ENCODE measurements at regions not wholly inside any gene's neighbourhood (a gene's known extent, or its start where the extent isn't known, plus 50 kb on each side); places are given as distances from the start of the nearest gene placed in this dataset.

DNA sequence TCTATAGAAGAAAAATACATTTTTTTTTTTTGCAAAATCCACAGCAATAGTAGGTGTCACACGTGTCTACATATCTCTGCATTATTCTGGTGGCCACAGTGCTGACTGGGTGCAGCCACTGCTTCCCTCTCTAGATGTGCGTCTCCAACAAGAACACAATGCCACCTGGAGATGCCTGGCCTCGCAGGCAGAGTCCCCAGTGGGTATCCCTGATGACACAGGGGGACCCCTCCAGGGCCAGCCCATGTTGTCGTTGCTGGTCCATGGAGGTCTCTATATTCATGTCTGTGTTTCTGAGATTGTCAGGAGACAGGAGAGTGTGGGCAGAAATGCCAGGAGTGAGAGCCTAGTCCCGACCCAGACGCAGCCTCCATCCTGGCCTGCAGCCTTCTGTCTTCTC lies 345.9 kb upstream of the SHH start:
- H3K36me3 ChIP-seq (ENCODE audit: control insufficient read depth, insufficient read depth, low read length), result no peaks in the 10 kb centered on the region
- WGBS (ENCODE audit: insufficient coverage), result 85% methylated on average over 5 of the region's 6 CpGs
- no peaks in the 10 kb centered on the region for H3K9me3 ChIP-seq (replicated peaks; ENCODE audit: control insufficient read depth, low read depth, low read length)
- peaks cover 7% of the 10 kb centered on the region for H3K27me3 ChIP-seq (ENCODE audit: control insufficient read depth, insufficient read depth, low read length)
- H3K4me1 ChIP-seq (ENCODE audit: control insufficient read depth, insufficient read depth, low read length), result no peaks in the 10 kb centered on the region
- no peak for DNase-seq
- no peak overlapping the region for H3K4me3 ChIP-seq (ENCODE audit: low read length)
- H3K27ac ChIP-seq (ENCODE audit: low read length), result no peak overlapping the region

DNA sequence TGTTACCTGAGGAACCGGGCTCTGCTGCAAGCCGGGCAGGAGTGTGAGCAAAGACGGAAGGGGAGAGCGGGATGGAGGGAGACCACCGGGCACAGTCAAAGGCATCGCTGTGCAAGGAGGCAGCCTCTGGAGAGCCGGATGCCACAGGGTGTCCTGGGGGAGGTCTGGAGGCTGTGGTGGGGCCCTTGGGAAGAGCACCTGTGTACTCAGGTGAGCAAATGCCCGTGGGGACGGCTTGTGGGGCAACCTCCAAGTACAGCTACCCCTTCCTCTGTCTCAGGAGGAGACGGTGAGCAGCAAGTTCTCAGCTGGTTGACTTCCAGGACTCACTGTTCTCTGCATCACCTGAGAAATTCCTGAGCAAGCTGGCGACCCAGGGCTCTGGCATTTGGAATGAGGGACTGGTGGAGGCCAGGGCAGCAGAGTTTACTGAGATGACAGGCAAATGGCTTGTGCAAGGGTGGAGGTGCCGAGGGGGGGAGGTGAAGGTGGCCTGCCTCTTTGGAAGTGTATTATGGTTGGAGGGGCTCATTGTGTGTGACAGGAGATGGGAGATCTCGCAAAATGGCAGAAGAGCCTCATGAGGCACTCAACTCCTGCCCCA lies 345.2 kb upstream of the SHH start:
- H3K27me3 ChIP-seq (ENCODE audit: control insufficient read depth, insufficient read depth, low read length), result peaks cover 5% of the 10 kb centered on the region
- WGBS (ENCODE audit: insufficient coverage), result 85% methylated on average over 10 of the region's 13 CpGs
- no peaks in the 10 kb centered on the region for H3K36me3 ChIP-seq (ENCODE audit: control insufficient read depth, insufficient read depth, low read length)

DNA sequence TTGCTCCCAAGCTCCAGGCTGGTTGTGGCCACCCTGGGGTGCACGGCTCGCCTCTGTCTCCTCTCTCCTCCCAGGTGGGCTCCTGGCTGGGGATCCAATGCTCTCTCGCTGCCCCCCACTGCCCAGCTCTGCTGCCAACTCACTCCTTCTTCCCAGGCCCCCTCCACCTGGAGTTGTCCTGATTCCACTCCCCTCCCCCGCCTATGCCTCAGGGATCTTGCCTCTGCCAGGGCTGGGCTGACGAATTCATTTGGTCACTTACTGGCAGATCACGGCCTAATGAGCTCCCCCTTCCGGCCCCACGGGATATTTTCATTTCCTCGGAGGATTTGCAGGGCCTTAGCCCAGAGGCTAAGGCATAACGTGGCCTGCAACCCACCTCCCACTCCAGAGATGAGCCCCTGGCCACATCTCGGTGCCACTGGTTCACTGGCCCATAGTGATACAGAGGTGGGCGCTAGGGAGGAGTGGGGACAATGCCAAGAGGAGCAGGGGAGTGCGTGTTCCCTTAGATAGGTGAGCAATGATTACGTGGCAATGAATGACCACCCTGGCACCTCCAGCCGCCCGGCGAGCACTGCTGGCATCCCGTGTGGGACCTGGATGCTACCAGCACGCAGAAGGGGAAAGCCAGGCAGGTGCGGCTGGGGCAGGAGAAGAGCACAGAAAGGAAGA lies 344.6 kb upstream of the SHH start:
- Histone ChIP-seq H3K27me3 (ENCODE audit: control insufficient read depth, insufficient read depth, low read length) (peaks cover 3% of the 10 kb centered on the region), H3K27ac (ENCODE audit: low read length) (no peak overlapping the region), H3K9me3 (replicated peaks; ENCODE audit: control insufficient read depth, low read depth, low read length) (no peaks in the 10 kb centered on the region), H3K4me1 (ENCODE audit: control insufficient read depth, insufficient read depth, low read length) (no peaks in the 10 kb centered on the region), H3K36me3 (ENCODE audit: control insufficient read depth, insufficient read depth, low read length) (no peaks in the 10 kb centered on the region), H3K4me3 (ENCODE audit: low read length) (no peak overlapping the region)
- WGBS (ENCODE audit: insufficient coverage), result 55% methylated on average over 17 of the region's 20 CpGs
- peak; percentile 6 for DNase-seq

More for the DNA sequence above, 345.2 kb upstream of the SHH start:
- no peak for DNase-seq
- H3K4me3 ChIP-seq (ENCODE audit: low read length), result no peak overlapping the region
- H3K9me3 ChIP-seq (replicated peaks; ENCODE audit: control insufficient read depth, low read depth, low read length), result no peaks in the 10 kb centered on the region
- no peaks in the 10 kb centered on the region for H3K4me1 ChIP-seq (ENCODE audit: control insufficient read depth, insufficient read depth, low read length)
- H3K27ac ChIP-seq (ENCODE audit: low read length), result no peak overlapping the region

DNA sequence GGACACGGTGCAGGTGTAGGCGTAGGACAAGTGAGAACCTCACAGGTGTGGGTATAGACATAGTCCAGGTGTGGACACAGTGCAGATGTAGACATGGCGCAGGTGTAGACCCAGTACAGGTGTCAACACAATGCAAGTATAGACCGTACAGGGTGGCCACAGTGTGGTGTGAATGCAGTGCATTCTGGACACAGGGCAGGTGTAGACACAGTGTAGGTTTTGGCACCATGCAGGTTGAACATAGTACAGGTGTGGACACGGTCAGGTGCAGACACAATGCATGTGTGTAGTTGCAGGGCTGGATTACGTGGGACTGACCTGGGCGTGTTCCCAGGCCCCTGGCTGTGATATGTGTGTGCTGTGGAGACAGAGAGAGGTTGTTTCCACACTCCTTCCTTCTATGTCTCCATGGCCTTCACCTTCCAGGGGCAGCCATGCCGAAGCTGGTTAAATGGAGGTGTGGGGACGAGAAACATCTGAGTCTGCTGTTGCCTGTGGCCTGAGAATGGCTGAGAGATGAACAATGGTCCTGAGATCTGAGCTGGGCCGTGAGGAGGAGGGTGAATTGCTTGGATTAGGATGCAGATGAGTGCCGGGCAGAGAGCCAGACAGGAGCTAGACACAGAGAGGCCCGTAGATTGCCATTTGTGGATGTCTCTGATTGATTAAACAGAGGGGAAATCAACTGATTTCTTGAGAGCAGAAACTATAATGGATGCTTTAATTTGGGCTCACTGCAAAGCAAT lies 343.9 kb upstream of the SHH start:
- H3K27me3 ChIP-seq (ENCODE audit: control insufficient read depth, insufficient read depth, low read length), result peaks cover 3% of the 10 kb centered on the region
- peak; percentile 25 for DNase-seq
- WGBS (ENCODE audit: insufficient coverage), result 55% methylated on average over 7 of the region's 12 CpGs

DNA sequence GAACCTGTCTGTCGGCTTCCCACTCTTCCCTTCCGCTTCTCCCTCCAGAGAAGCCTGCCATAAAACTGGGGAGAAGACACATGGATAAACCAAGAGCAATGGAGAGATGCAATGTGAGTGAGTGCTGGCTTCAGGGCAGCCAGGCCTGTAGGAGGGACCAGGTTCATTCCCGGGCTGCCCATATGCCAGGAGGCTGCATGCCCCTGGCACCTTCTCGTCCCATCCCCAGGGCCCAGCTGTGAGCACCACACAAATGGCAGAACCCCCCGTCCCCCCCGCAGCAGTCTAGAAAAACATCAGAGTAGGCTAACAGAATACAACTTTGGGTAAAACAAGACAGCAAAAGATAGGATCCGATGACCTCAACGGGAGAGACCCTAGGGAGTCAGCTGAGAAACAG lies 341.3 kb upstream of the SHH start:
- Histone ChIP-seq H3K27ac (ENCODE audit: low read length) (no peak overlapping the region), H3K36me3 (ENCODE audit: control insufficient read depth, insufficient read depth, low read length) (no peaks in the 10 kb centered on the region), H3K4me1 (ENCODE audit: control insufficient read depth, insufficient read depth, low read length) (no peaks in the 10 kb centered on the region), H3K9me3 (replicated peaks; ENCODE audit: control insufficient read depth, low read depth, low read length) (no peaks in the 10 kb centered on the region), H3K27me3 (ENCODE audit: control insufficient read depth, insufficient read depth, low read length) (no peaks in the 10 kb centered on the region), H3K4me3 (ENCODE audit: low read length) (no peak overlapping the region)
- no peak for DNase-seq
- WGBS (ENCODE audit: insufficient coverage), result 92% methylated on average over 5 of the region's 8 CpGs

More for the DNA sequence above, 343.9 kb upstream of the SHH start:
- Histone ChIP-seq H3K4me3 (ENCODE audit: low read length) (no peak overlapping the region), H3K4me1 (ENCODE audit: control insufficient read depth, insufficient read depth, low read length) (no peaks in the 10 kb centered on the region), H3K9me3 (replicated peaks; ENCODE audit: control insufficient read depth, low read depth, low read length) (no peaks in the 10 kb centered on the region), H3K27ac (ENCODE audit: low read length) (no peak overlapping the region), H3K36me3 (ENCODE audit: control insufficient read depth, insufficient read depth, low read length) (no peaks in the 10 kb centered on the region)

DNA sequence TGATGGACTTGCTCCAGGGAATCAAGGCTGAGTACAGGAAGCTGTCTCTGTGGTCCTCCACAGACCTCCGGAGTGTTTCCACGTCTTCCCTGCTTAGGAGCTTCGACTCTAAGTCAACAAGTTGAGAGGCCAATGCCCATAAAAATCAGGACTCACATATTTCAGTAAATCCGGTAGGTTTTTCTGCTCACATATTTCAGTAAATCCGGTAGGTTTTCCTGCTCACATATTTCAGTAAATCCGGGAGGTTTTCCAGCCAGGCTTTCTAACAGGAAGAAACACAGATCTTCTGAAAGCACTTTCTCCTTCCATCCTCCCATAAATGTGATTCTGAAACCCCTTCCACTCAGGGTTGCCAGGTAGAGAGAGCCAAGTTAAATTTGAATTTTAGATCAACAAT lies 340.1 kb upstream of the SHH start:
- H3K4me3 ChIP-seq (ENCODE audit: low read length), result no peak overlapping the region
- no peak overlapping the region for H3K27ac ChIP-seq (ENCODE audit: low read length)
- no peaks in the 10 kb centered on the region for H3K36me3 ChIP-seq (ENCODE audit: control insufficient read depth, insufficient read depth, low read length)
- no peaks in the 10 kb centered on the region for H3K27me3 ChIP-seq (ENCODE audit: control insufficient read depth, insufficient read depth, low read length)
- DNase-seq, result peak; percentile 20
- H3K4me1 ChIP-seq (ENCODE audit: control insufficient read depth, insufficient read depth, low read length), result no peaks in the 10 kb centered on the region
- WGBS (ENCODE audit: insufficient coverage), result 0% methylated on average over 1 of the region's 6 CpGs
- no peaks in the 10 kb centered on the region for H3K9me3 ChIP-seq (replicated peaks; ENCODE audit: control insufficient read depth, low read depth, low read length)

DNA sequence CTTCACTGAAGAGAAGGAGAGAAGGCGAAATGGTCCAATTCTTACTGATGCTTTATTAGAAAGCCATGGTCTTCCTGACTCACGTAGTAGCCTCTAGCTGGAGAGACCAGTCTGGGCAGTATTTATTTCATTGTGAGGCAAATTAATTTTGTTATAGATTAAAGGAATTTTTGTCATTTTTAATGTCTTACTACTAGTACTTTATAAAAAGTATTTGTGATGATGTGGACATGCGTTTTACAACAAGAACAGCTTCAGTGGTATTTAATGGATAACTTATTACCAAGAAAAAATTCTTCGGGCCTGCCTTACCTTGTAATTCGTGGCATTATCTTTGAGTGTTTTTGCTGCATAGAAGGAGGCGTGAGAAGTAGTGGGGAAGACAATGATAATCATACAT lies 339.4 kb upstream of the SHH start:
- DNase-seq, result no peak
- Histone ChIP-seq H3K4me3 (ENCODE audit: low read length) (no peak overlapping the region), H3K27me3 (ENCODE audit: control insufficient read depth, insufficient read depth, low read length) (no peaks in the 10 kb centered on the region), H3K27ac (ENCODE audit: low read length) (no peak overlapping the region), H3K36me3 (ENCODE audit: control insufficient read depth, insufficient read depth, low read length) (no peaks in the 10 kb centered on the region), H3K4me1 (ENCODE audit: control insufficient read depth, insufficient read depth, low read length) (no peaks in the 10 kb centered on the region), H3K9me3 (replicated peaks; ENCODE audit: control insufficient read depth, low read depth, low read length) (no peaks in the 10 kb centered on the region)
- WGBS (ENCODE audit: insufficient coverage), result no CpG with 5 or more reads among the region's 6 CpGs

DNA sequence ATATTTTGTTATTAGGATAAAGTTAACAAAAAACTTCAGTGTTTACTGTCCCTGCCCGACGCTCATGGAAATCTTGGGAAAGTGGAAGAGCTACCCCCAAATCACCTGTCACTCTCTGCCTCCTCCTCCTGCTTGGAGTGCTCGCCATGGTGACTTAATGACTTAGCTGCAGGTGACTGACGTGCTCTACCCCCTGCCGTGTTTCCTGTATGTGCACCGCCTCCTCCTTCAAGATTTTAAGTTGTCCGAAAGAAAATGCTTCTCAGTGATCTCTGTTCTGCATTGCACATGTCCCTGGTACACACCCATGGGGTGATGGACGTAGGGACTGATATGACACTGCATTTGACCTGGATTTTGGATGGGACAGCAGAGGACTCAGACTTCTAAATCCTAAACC lies 338.8 kb upstream of the SHH start:
- H3K27me3 ChIP-seq (ENCODE audit: control insufficient read depth, insufficient read depth, low read length), result no peaks in the 10 kb centered on the region
- H3K27ac ChIP-seq (ENCODE audit: low read length), result no peak overlapping the region
- no peaks in the 10 kb centered on the region for H3K36me3 ChIP-seq (ENCODE audit: control insufficient read depth, insufficient read depth, low read length)
- 41% methylated on average over 6 of the region's 8 CpGs for WGBS (ENCODE audit: insufficient coverage)
- H3K9me3 ChIP-seq (replicated peaks; ENCODE audit: control insufficient read depth, low read depth, low read length), result no peaks in the 10 kb centered on the region
- no peak overlapping the region for H3K4me3 ChIP-seq (ENCODE audit: low read length)
- H3K4me1 ChIP-seq (ENCODE audit: control insufficient read depth, insufficient read depth, low read length), result no peaks in the 10 kb centered on the region
- no peak for DNase-seq

DNA sequence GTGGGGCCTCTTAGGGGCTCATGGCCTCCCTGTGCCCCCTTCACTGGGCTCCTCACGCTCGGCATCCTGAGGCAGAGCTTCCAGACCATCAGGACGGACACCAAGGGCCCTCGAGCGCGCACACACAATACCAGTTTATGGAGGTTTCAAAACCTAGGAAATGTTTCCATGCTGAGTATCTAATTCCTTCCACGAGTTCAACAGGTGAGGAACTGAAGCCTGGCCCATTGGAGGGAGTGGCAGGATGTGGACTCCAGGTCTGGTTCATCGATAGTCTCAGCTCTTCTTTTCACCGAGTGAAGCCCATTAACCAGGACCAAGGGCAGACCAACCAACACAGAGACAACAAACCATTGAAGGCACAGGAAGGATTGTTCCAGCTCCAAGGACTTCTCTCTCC lies 336.7 kb upstream of the SHH start:
- DNase-seq, result no peak
- WGBS (ENCODE audit: insufficient coverage), result 72% methylated on average over 5 of the region's 9 CpGs
- peaks cover 1% of the 10 kb centered on the region for H3K27me3 ChIP-seq (ENCODE audit: control insufficient read depth, insufficient read depth, low read length)
- H3K4me3 ChIP-seq (ENCODE audit: low read length), result no peak overlapping the region
- H3K9me3 ChIP-seq (replicated peaks; ENCODE audit: control insufficient read depth, low read depth, low read length), result no peaks in the 10 kb centered on the region
- H3K36me3 ChIP-seq (ENCODE audit: control insufficient read depth, insufficient read depth, low read length), result no peaks in the 10 kb centered on the region
- H3K27ac ChIP-seq (ENCODE audit: low read length), result no peak overlapping the region
- no peaks in the 10 kb centered on the region for H3K4me1 ChIP-seq (ENCODE audit: control insufficient read depth, insufficient read depth, low read length)

DNA sequence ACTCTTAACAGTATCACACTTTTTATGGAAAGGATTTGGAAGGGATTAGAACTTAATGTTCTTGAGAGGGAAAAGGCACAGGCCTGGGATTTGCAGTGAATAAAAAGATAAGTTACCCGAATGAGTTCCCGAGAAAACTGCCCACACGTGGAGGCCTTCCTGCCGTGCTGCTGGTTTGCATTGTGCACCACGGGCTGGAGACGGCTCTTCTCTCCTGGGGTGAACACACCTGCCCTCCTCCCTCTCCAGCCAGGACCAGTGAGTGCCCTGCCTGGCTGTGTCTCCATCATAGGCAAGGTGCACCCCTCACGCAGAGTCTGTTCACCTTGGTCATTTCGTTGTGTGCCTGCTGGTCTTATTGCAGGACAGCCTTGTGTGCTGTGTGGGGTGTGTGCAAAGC lies 336.3 kb upstream of the SHH start:
- Histone ChIP-seq H3K36me3 (ENCODE audit: control insufficient read depth, insufficient read depth, low read length) (no peaks in the 10 kb centered on the region), H3K9me3 (replicated peaks; ENCODE audit: control insufficient read depth, low read depth, low read length) (no peaks in the 10 kb centered on the region), H3K4me3 (ENCODE audit: low read length) (no peak overlapping the region), H3K27me3 (ENCODE audit: control insufficient read depth, insufficient read depth, low read length) (peaks cover 4% of the 10 kb centered on the region), H3K4me1 (ENCODE audit: control insufficient read depth, insufficient read depth, low read length) (no peaks in the 10 kb centered on the region), H3K27ac (ENCODE audit: low read length) (no peak overlapping the region)
- no peak for DNase-seq
- 38% methylated on average over 7 of the region's 8 CpGs for WGBS (ENCODE audit: insufficient coverage)
